Stomach (tissue), 4 donors: ENCODE measurements at regions not wholly inside any gene's neighbourhood (a gene's known extent, or its start where the extent isn't known, plus 50 kb on each side); places are given as distances from the start of the nearest gene placed in this dataset.

Experiments
- CTCF ChIP-seq, 7 experiments: fragments of 450-650 bp in 4 of 7; fragments of 200-600 bp in 3 of 7; sonication (generic) in 3 of 7; IDR thresholded peaks; one replicate each; pipeline ENCODE4 v1.5.1; 2016 to 2019; ENCODE audit warnings: antibody characterized with exemption in 7 of 7, control low read depth in 2 of 7, mild to moderate bottlenecking in 1 of 7
- POLR2A ChIP-seq, 4 donors: fragments of 450-650 bp; IDR thresholded peaks; one replicate each; pipeline ENCODE4 v1.6.1; 2016; ENCODE audit warnings: antibody characterized with exemption in 4 of 4, control low read depth in 2 of 4, mild to moderate bottlenecking in 1 of 4, moderate library complexity in 1 of 4

- TF ChIP-seq CTCF (IDR thresholded peaks at IDR 0.05) (no peak), POLR2A (IDR thresholded peaks at IDR 0.05) (no peak)
These were observed 111.0 kb downstream of the RBM43 start for GRCh38 chr2:151150331-151151320.
